Omental fat pad (tissue), 3 donors: ENCODE measurements at regions not wholly inside any gene's neighbourhood (a gene's known extent, or its start where the extent isn't known, plus 50 kb on each side); places are given as distances from the start of the nearest gene placed in this dataset.

ENCODE experiments used
- ATAC-seq: fragments of 150-250 bp; one replicate; pipeline ENCODE4 v1.9.1; 2016; ENCODE audit warnings: mild to moderate bottlenecking, moderate library complexity; ENCODE audit not compliant: low FRiP score
- DNase-seq: peaks from one replicate; pipeline ENCODE4 v3.0.0-alpha.2; 2019; ENCODE audit warnings: low spot score
- TF ChIP-seq, protein P1 (sequence below), 3 donors: fragments of 450-650 bp; IDR thresholded peaks; one replicate each; pipeline ENCODE4 v1.5.1; 2016 to 2017; ENCODE audit warnings: antibody characterized with exemption in 3 of 3, mild to moderate bottlenecking in 3 of 3, moderate library complexity in 2 of 3

DNA sequence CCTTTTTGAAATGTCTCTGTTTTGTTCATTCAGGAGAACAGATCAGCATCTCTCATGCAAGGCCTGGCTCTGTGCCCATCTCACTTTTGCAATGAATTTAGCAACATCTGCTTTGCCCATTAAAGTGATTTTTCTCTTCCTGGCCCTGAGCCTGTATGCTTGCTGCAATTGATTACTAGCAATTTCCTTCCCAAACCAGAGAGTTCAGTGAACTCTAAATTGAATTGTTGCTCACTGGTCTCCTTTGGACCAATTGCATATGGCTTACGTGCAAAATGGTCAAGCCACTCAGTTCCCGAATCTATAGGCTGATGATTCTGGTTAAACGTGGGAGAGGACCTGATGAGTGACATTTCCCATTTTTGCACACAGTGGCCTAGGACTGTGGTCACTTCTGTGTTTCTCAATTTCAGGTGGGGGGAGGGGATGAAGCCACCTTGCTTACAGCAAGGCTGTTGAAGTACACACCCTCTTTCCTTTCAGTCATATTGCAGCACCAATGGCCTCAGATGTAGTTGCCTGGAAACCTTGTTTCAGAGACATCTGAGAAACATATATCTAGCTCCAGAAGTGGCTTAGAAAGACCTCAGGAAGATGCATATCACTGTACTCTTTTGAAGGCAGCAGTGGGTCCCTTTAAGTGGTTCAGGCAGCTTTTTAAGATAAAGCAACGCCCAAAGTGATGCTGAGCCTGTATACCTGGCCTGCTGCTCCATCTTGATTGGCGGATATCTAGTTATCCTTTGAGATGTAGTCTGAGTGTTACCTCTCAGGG is 201.4 kb downstream of the PTEN start:
- peak; percentile 84 for DNase-seq
- TF ChIP-seq, protein P1, sequence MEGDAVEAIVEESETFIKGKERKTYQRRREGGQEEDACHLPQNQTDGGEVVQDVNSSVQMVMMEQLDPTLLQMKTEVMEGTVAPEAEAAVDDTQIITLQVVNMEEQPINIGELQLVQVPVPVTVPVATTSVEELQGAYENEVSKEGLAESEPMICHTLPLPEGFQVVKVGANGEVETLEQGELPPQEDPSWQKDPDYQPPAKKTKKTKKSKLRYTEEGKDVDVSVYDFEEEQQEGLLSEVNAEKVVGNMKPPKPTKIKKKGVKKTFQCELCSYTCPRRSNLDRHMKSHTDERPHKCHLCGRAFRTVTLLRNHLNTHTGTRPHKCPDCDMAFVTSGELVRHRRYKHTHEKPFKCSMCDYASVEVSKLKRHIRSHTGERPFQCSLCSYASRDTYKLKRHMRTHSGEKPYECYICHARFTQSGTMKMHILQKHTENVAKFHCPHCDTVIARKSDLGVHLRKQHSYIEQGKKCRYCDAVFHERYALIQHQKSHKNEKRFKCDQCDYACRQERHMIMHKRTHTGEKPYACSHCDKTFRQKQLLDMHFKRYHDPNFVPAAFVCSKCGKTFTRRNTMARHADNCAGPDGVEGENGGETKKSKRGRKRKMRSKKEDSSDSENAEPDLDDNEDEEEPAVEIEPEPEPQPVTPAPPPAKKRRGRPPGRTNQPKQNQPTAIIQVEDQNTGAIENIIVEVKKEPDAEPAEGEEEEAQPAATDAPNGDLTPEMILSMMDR (IDR thresholded peaks at IDR 0.05), result no peak
- peak; percentile 24 for ATAC-seq

GRCh38 chr10:88065383-88066049 is 202.1 kb downstream of the PTEN start:
- TF ChIP-seq, protein P1 (IDR thresholded peaks at IDR 0.05), result no peak
- ATAC-seq (no peak), DNase-seq (no peak)

- ATAC-seq, result no peak
- TF ChIP-seq, protein P1 (IDR thresholded peaks at IDR 0.05), result no peak
- DNase-seq, result no peak
Observed at GRCh38 chr10:88066319-88066718, 202.9 kb downstream of the PTEN start.

DNA sequence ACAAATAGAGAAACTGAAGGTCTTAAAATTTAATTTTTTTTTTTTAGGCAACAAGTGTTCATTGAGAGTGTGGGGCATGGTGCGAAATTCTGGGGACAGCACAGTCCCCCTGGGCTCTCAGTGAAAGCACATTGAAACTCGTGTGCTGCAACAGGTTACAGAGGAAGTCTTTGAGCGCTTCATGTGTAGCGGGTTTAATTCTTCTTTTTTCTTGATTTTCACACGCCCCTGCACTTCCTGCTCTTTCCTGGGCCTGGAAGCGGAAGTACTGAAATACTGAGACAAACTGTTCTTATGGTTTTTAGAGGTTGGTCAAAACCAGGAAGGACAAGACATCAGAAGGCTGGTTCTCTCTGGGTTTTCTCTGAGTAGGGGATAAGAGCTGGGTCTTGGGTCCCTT is 203.5 kb downstream of the PTEN start:
- ATAC-seq (no peak), DNase-seq (no peak)
- TF ChIP-seq, protein P1 (IDR thresholded peaks at IDR 0.05), result no peak

- DNase-seq, result no peak
- TF ChIP-seq, protein P1 (IDR thresholded peaks at IDR 0.05), result no peak
- no peak for ATAC-seq
Observed at GRCh38 chr10:88067737-88068136, 204.3 kb downstream of the PTEN start.

GRCh38 chr10:88069338-88069737 is 205.9 kb downstream of the PTEN start:
- DNase-seq, result no peak
- ATAC-seq, result no peak
- TF ChIP-seq, protein P1 (IDR thresholded peaks at IDR 0.05), result no peak
